ENCODE measurements at regions not wholly inside any gene's neighbourhood (a gene's known extent, or its start where the extent isn't known, plus 50 kb on each side); places are given as distances from the start of the nearest gene placed in this dataset.
A peak's percentile ranks its signal among the peaks of the same experiment; 100 is the strongest.

- Mint-ChIP-seq H3K27me3 (ENCODE audit: low read depth) (peaks cover 70% of the 10 kb centered on the region), H3K4me1 (peaks cover 6% of the 10 kb centered on the region), H3K4me3 (no peak overlapping the region), H3K27ac (no peak overlapping the region), H3K9me3 (no peaks in the 10 kb centered on the region), H3K36me3 (no peaks in the 10 kb centered on the region)
- DNase-seq (ENCODE audit: low spot score in 2 of 2, unreplicated experiment in 2 of 2), result peak in 1 of 2 experiments; percentile 14
- no peak for TF ChIP-seq CTCF (IDR thresholded peaks at IDR 0.05; ENCODE audit: unreplicated experiment)
These were observed 150.1 kb upstream of the SDK2 start for GRCh38 chr17:73794336-73794735.

GRCh38 chr17:73795730-73796129 lies 151.5 kb upstream of the SDK2 start:
- no peak overlapping the region for H3K27ac Mint-ChIP-seq
- no peak overlapping the region for H3K4me3 Mint-ChIP-seq
- H3K4me1 Mint-ChIP-seq, result peaks cover 7% of the 10 kb centered on the region
- H3K27me3 Mint-ChIP-seq (ENCODE audit: low read depth), result peaks cover 69% of the 10 kb centered on the region
- H3K36me3 Mint-ChIP-seq, result no peaks in the 10 kb centered on the region
- no peak for TF ChIP-seq CTCF (IDR thresholded peaks at IDR 0.05; ENCODE audit: unreplicated experiment)
- H3K9me3 Mint-ChIP-seq, result no peaks in the 10 kb centered on the region
- peak in 1 of 2 experiments; percentile 5 for DNase-seq (ENCODE audit: low spot score in 2 of 2, unreplicated experiment in 2 of 2)

- H3K27ac Mint-ChIP-seq, result no peak overlapping the region
- peak in 1 of 2 experiments; percentile 29 for DNase-seq (ENCODE audit: low spot score in 2 of 2, unreplicated experiment in 2 of 2)
- H3K4me1 Mint-ChIP-seq, result peaks cover 7% of the 10 kb centered on the region
- H3K27me3 Mint-ChIP-seq (ENCODE audit: low read depth), result peaks cover 73% of the 10 kb centered on the region
- H3K9me3 Mint-ChIP-seq, result peaks cover under 1% of the 10 kb centered on the region
- no peaks in the 10 kb centered on the region for H3K36me3 Mint-ChIP-seq
- H3K4me3 Mint-ChIP-seq, result no peak overlapping the region
- TF ChIP-seq CTCF (IDR thresholded peaks at IDR 0.05; ENCODE audit: unreplicated experiment), result no peak
These were observed 153.4 kb upstream of the SDK2 start for GRCh38 chr17:73797594-73798110.

- DNase-seq (ENCODE audit: low spot score in 2 of 2, unreplicated experiment in 2 of 2), result peak in 1 of 2 experiments; percentile 36
- Mint-ChIP-seq H3K27ac (no peak overlapping the region), H3K4me1 (peaks cover 7% of the 10 kb centered on the region), H3K27me3 (ENCODE audit: low read depth) (peaks cover 73% of the 10 kb centered on the region), H3K36me3 (no peaks in the 10 kb centered on the region), H3K4me3 (no peak overlapping the region), H3K9me3 (peaks cover 7% of the 10 kb centered on the region)
- no peak for TF ChIP-seq CTCF (IDR thresholded peaks at IDR 0.05; ENCODE audit: unreplicated experiment)
These were observed 154.0 kb upstream of the SDK2 start for GRCh38 chr17:73798111-73798748.

- peaks cover 7% of the 10 kb centered on the region for H3K4me1 Mint-ChIP-seq
- H3K27ac Mint-ChIP-seq, result no peak overlapping the region
- no peak for TF ChIP-seq CTCF (IDR thresholded peaks at IDR 0.05; ENCODE audit: unreplicated experiment)
- H3K4me3 Mint-ChIP-seq, result no peak overlapping the region
- H3K36me3 Mint-ChIP-seq, result no peaks in the 10 kb centered on the region
- peaks cover 8% of the 10 kb centered on the region for H3K9me3 Mint-ChIP-seq
- peaks cover 75% of the 10 kb centered on the region for H3K27me3 Mint-ChIP-seq (ENCODE audit: low read depth)
- DNase-seq (ENCODE audit: low spot score in 2 of 2, unreplicated experiment in 2 of 2), result no peak
These were observed 154.9 kb upstream of the SDK2 start for GRCh38 chr17:73799096-73799495.
